Caco-2 (cell line): ENCODE measurements at regions not wholly inside any gene's neighbourhood (a gene's known extent, or its start where the extent isn't known, plus 50 kb on each side); places are given as distances from the start of the nearest gene placed in this dataset.

Source experiments
- BruUV-seq: library from RNA; stranded (reverse); fragments of 400-500 nt; replicated peaks from 2 replicates; lab custom pipeline; 2021; lab: Mats Ljungman, UMichigan
- CTCF ChIA-PET: fragments of 300-600 bp; sonication (Branson Sonifier 250); formaldehyde crosslinking; loops from one replicate; lab custom pipeline; 2022; ENCODE audit warnings: antibody characterized with exemption; lab: Charles Lee
- POLR2A ChIA-PET: fragments of 300-600 bp; sonication (Branson Sonifier 250); formaldehyde crosslinking; loops from one replicate; lab custom pipeline; 2022; ENCODE audit warnings: antibody characterized with exemption; lab: Charles Lee
- DNase-seq, 2 experiments: peaks; one replicate each; pipeline versions ENCODE4 v3.0.0 to v3.0.0-alpha.2; 2020 to 2022
- H3K27me3 ChIP-seq: replicated peaks from 2 replicates; pipeline ENCODE4 v1.6.0; 2011; ENCODE audit warnings: low read length; ENCODE audit not compliant: control insufficient read depth, insufficient read depth
- H3K36me3 ChIP-seq: 2 replicates; pipeline ENCODE4 v1.5.1; 2011; ENCODE audit warnings: low read length; ENCODE audit not compliant: control insufficient read depth, insufficient read depth
- H3K4me1 ChIP-seq: fragments of 250-450 bp; sonication (Bioruptor Pico); 2 replicates; pipeline ENCODE4 v1.5.1; 2020; ENCODE audit warnings: mild to moderate bottlenecking
- H3K4me3 ChIP-seq: 2 replicates; pipeline ENCODE4 v1.5.1; 2011; ENCODE audit warnings: low read depth, mild to moderate bottlenecking, control low read depth, low read length
- H3K9me3 ChIP-seq: fragments of 250-450 bp; sonication (Bioruptor Pico); 2 replicates; pipeline ENCODE4 v1.5.1; 2020; ENCODE audit warnings: mild to moderate bottlenecking, moderate library complexity
- H3K27ac Mint-ChIP-seq: one replicate; pipeline ENCODE4 v1.8.0; 2022; ENCODE audit warnings: mixed read lengths; ENCODE audit not compliant: unreplicated experiment
- H3K27me3 Mint-ChIP-seq: one replicate; pipeline ENCODE4 v1.8.0; 2022; ENCODE audit warnings: mixed read lengths; ENCODE audit not compliant: insufficient read depth, unreplicated experiment
- H3K36me3 Mint-ChIP-seq: one replicate; pipeline ENCODE4 v1.8.0; 2022; ENCODE audit warnings: mild to moderate bottlenecking, mixed read lengths; ENCODE audit not compliant: insufficient read depth, unreplicated experiment
- H3K4me1 Mint-ChIP-seq: one replicate; pipeline ENCODE4 v1.8.0; 2022; ENCODE audit warnings: low read depth, mixed read lengths; ENCODE audit not compliant: unreplicated experiment
- H3K4me3 Mint-ChIP-seq: one replicate; pipeline ENCODE4 v1.8.0; 2022; ENCODE audit warnings: mild to moderate bottlenecking, moderate library complexity, mixed read lengths; ENCODE audit not compliant: unreplicated experiment
- H3K9me3 Mint-ChIP-seq: one replicate; pipeline ENCODE4 v1.8.0; 2022; ENCODE audit warnings: mixed read lengths; ENCODE audit not compliant: unreplicated experiment
- CTCF ChIP-seq, 2 experiments: fragments of 200-600 bp in 1 of 2; IDR thresholded peaks; 1 replicate in 1 of 2; 2 replicates in 1 of 2; pipeline versions ENCODE4 v1.5.1 to v1.8.0; 2011 to 2022; ENCODE audit warnings: antibody characterized with exemption in 1 of 2, control low read depth in 1 of 2, inconsistent platforms in 1 of 2, low read depth in 1 of 2, low read length in 1 of 2, mild to moderate bottlenecking in 1 of 2, moderate library complexity in 1 of 2; ENCODE audit not compliant: insufficient read depth in 1 of 2, severe bottlenecking in 1 of 2, unreplicated experiment in 1 of 2
- intact Hi-C: fragments of 100-400 bp; cut with micrococcal nuclease; formaldehyde crosslinking; loops from one replicate; pipeline ENCODE4 v1.10.0; 2022; ENCODE audit not compliant: unreplicated experiment

GRCh38 chr17:69969897-69970296, 105.1 kb upstream of the KCNJ16 start:
- H3K9me3 ChIP-seq, result no peaks in the 10 kb centered on the region
- no peak for DNase-seq
- no TSS peak for BruUV-seq
- TF ChIP-seq CTCF (IDR thresholded peaks at IDR 0.05; ENCODE audit: insufficient read depth in 1 of 2, low read depth in 1 of 2, low read length in 1 of 2, severe bottlenecking in 1 of 2, unreplicated experiment in 1 of 2), result no peak
- H3K27me3 ChIP-seq, result no peaks in the 10 kb centered on the region
- POLR2A ChIA-PET, result no interaction called here
- H3K36me3 ChIP-seq, result no peaks in the 10 kb centered on the region
- Mint-ChIP-seq H3K27me3 (no peaks in the 10 kb centered on the region), H3K4me3 (no peak overlapping the region), H3K36me3 (no peaks in the 10 kb centered on the region), H3K4me1 (no peaks in the 10 kb centered on the region), H3K9me3 (no peaks in the 10 kb centered on the region), H3K27ac (no peak overlapping the region)
- H3K4me3 ChIP-seq, result no peak overlapping the region
- intact Hi-C loops, result no loop called here
- CTCF ChIA-PET, result no interaction called here
- no peaks in the 10 kb centered on the region for H3K4me1 ChIP-seq

- Histone ChIP-seq H3K4me1 (no peaks in the 10 kb centered on the region), H3K27me3 (no peaks in the 10 kb centered on the region), H3K4me3 (no peak overlapping the region), H3K36me3 (no peaks in the 10 kb centered on the region), H3K9me3 (no peaks in the 10 kb centered on the region)
- TF ChIP-seq CTCF (IDR thresholded peaks at IDR 0.05; ENCODE audit: insufficient read depth in 1 of 2, low read depth in 1 of 2, low read length in 1 of 2, severe bottlenecking in 1 of 2, unreplicated experiment in 1 of 2), result no peak
- Mint-ChIP-seq H3K4me3 (no peak overlapping the region), H3K9me3 (no peaks in the 10 kb centered on the region), H3K36me3 (no peaks in the 10 kb centered on the region), H3K4me1 (no peaks in the 10 kb centered on the region), H3K27ac (no peak overlapping the region), H3K27me3 (no peaks in the 10 kb centered on the region)
- ChIA-PET POLR2A (no interaction called here), CTCF (no interaction called here)
- DNase-seq, result no peak
- no TSS peak for BruUV-seq
- intact Hi-C loops, result no loop called here
These were observed 102.8 kb upstream of the KCNJ16 start for GRCh38 chr17:69972251-69972650.

- no peak for TF ChIP-seq CTCF (IDR thresholded peaks at IDR 0.05; ENCODE audit: insufficient read depth in 1 of 2, low read depth in 1 of 2, low read length in 1 of 2, severe bottlenecking in 1 of 2, unreplicated experiment in 1 of 2)
- Mint-ChIP-seq H3K4me1 (no peaks in the 10 kb centered on the region), H3K36me3 (no peaks in the 10 kb centered on the region), H3K27me3 (no peaks in the 10 kb centered on the region), H3K4me3 (no peak overlapping the region), H3K9me3 (no peaks in the 10 kb centered on the region), H3K27ac (no peak overlapping the region)
- Histone ChIP-seq H3K4me3 (no peak overlapping the region), H3K9me3 (no peaks in the 10 kb centered on the region), H3K27me3 (no peaks in the 10 kb centered on the region), H3K4me1 (no peaks in the 10 kb centered on the region), H3K36me3 (no peaks in the 10 kb centered on the region)
- ChIA-PET POLR2A (no interaction called here), CTCF (no interaction called here)
- intact Hi-C loops, result no loop called here
- DNase-seq, result no peak
- BruUV-seq, result no TSS peak
These were observed 99.2 kb upstream of the KCNJ16 start for GRCh38 chr17:69975808-69976207.
